ENCODE measurements at regions not wholly inside any gene's neighbourhood (a gene's known extent, or its start where the extent isn't known, plus 50 kb on each side); places are given as distances from the start of the nearest gene placed in this dataset.
"Not testable (repeated sequence)": the region's sequence is repeated elsewhere in the genome, so short reads cannot be mapped to it uniquely, and the experiment has no call there.

GRCh38 chr3:174358252-174358651, 500.9 kb upstream of the NAALADL2 start:
- Histone ChIP-seq H3K4me1 (ENCODE audit: control insufficient read depth, insufficient read depth, low read length) (no peaks in the 10 kb centered on the region), H3K36me3 (ENCODE audit: control insufficient read depth, insufficient read depth, low read length) (no peaks in the 10 kb centered on the region), H3K9me3 (ENCODE audit: control insufficient read depth, insufficient read depth, low read length) (no peaks in the 10 kb centered on the region), H3K27ac (ENCODE audit: low read depth, low read length) (no peak overlapping the region), H3K9ac (ENCODE audit: low read depth, low read length) (no peak overlapping the region), H3K27me3 (ENCODE audit: control insufficient read depth, insufficient read depth, low read length) (no peaks in the 10 kb centered on the region), H3K4me3 (ENCODE audit: low read depth, low read length) (no peak overlapping the region)

- Histone ChIP-seq H3K9ac (ENCODE audit: low read depth, low read length) (no peak overlapping the region), H3K4me1 (ENCODE audit: control insufficient read depth, insufficient read depth, low read length) (no peaks in the 10 kb centered on the region), H3K9me3 (ENCODE audit: control insufficient read depth, insufficient read depth, low read length) (no peaks in the 10 kb centered on the region), H3K4me3 (ENCODE audit: low read depth, low read length) (no peak overlapping the region), H3K27ac (ENCODE audit: low read depth, low read length) (no peak overlapping the region), H3K27me3 (ENCODE audit: control insufficient read depth, insufficient read depth, low read length) (no peaks in the 10 kb centered on the region), H3K36me3 (ENCODE audit: control insufficient read depth, insufficient read depth, low read length) (no peaks in the 10 kb centered on the region)
Observed at GRCh38 chr3:174362556-174362955, 496.6 kb upstream of the NAALADL2 start.

GRCh38 chr3:174363256-174363655, 495.9 kb upstream of the NAALADL2 start:
- Histone ChIP-seq H3K4me3 (ENCODE audit: low read depth, low read length) (no peak overlapping the region), H3K27me3 (ENCODE audit: control insufficient read depth, insufficient read depth, low read length) (no peaks in the 10 kb centered on the region), H3K27ac (ENCODE audit: low read depth, low read length) (no peak overlapping the region), H3K9ac (ENCODE audit: low read depth, low read length) (no peak overlapping the region), H3K9me3 (ENCODE audit: control insufficient read depth, insufficient read depth, low read length) (no peaks in the 10 kb centered on the region), H3K36me3 (ENCODE audit: control insufficient read depth, insufficient read depth, low read length) (no peaks in the 10 kb centered on the region), H3K4me1 (ENCODE audit: control insufficient read depth, insufficient read depth, low read length) (no peaks in the 10 kb centered on the region)

- Histone ChIP-seq H3K27me3 (ENCODE audit: control insufficient read depth, insufficient read depth, low read length) (no peaks in the 10 kb centered on the region), H3K9ac (ENCODE audit: low read depth, low read length) (no peak overlapping the region), H3K27ac (ENCODE audit: low read depth, low read length) (no peak overlapping the region), H3K4me3 (ENCODE audit: low read depth, low read length) (no peak overlapping the region), H3K4me1 (ENCODE audit: control insufficient read depth, insufficient read depth, low read length) (no peaks in the 10 kb centered on the region), H3K9me3 (ENCODE audit: control insufficient read depth, insufficient read depth, low read length) (no peaks in the 10 kb centered on the region), H3K36me3 (ENCODE audit: control insufficient read depth, insufficient read depth, low read length) (no peaks in the 10 kb centered on the region)
Observed at GRCh38 chr3:174365796-174366195, 493.3 kb upstream of the NAALADL2 start.

- not testable (repeated sequence) for H3K9me3 ChIP-seq (ENCODE audit: control insufficient read depth, insufficient read depth, low read length); H3K27ac ChIP-seq (ENCODE audit: low read depth, low read length); H3K4me1 ChIP-seq (ENCODE audit: control insufficient read depth, insufficient read depth, low read length); H3K4me3 ChIP-seq (ENCODE audit: low read depth, low read length); H3K36me3 ChIP-seq (ENCODE audit: control insufficient read depth, insufficient read depth, low read length); H3K27me3 ChIP-seq (ENCODE audit: control insufficient read depth, insufficient read depth, low read length); H3K9ac ChIP-seq (ENCODE audit: low read depth, low read length)
Observed at GRCh38 chr3:174366904-174367303, 492.2 kb upstream of the NAALADL2 start.

GRCh38 chr3:174376346-174376745, 482.8 kb upstream of the NAALADL2 start:
- Histone ChIP-seq H3K27me3 (ENCODE audit: control insufficient read depth, insufficient read depth, low read length) (no peaks in the 10 kb centered on the region), H3K4me1 (ENCODE audit: control insufficient read depth, insufficient read depth, low read length) (no peaks in the 10 kb centered on the region), H3K9me3 (ENCODE audit: control insufficient read depth, insufficient read depth, low read length) (no peaks in the 10 kb centered on the region), H3K9ac (ENCODE audit: low read depth, low read length) (no peak overlapping the region), H3K27ac (ENCODE audit: low read depth, low read length) (no peak overlapping the region), H3K4me3 (ENCODE audit: low read depth, low read length) (no peak overlapping the region), H3K36me3 (ENCODE audit: control insufficient read depth, insufficient read depth, low read length) (no peaks in the 10 kb centered on the region)

- H3K4me1 ChIP-seq (ENCODE audit: control insufficient read depth, insufficient read depth, low read length), result no peaks in the 10 kb centered on the region
- no peaks in the 10 kb centered on the region for H3K27me3 ChIP-seq (ENCODE audit: control insufficient read depth, insufficient read depth, low read length)
- no peaks in the 10 kb centered on the region for H3K9me3 ChIP-seq (ENCODE audit: control insufficient read depth, insufficient read depth, low read length)
- H3K36me3 ChIP-seq (ENCODE audit: control insufficient read depth, insufficient read depth, low read length), result no peaks in the 10 kb centered on the region
- no peak overlapping the region for H3K27ac ChIP-seq (ENCODE audit: low read depth, low read length)
- no peak overlapping the region for H3K4me3 ChIP-seq (ENCODE audit: low read depth, low read length)
- H3K9ac ChIP-seq (ENCODE audit: low read depth, low read length), result no peak overlapping the region
Observed at GRCh38 chr3:174377096-174377495, 482.0 kb upstream of the NAALADL2 start.

GRCh38 chr3:174377684-174378083, 481.4 kb upstream of the NAALADL2 start:
- Histone ChIP-seq H3K36me3 (ENCODE audit: control insufficient read depth, insufficient read depth, low read length) (no peaks in the 10 kb centered on the region), H3K4me1 (ENCODE audit: control insufficient read depth, insufficient read depth, low read length) (0 out of 2 replicates have a peak, but pooled peaks cover under 1% of the 10 kb centered on the region), H3K9me3 (ENCODE audit: control insufficient read depth, insufficient read depth, low read length) (no peaks in the 10 kb centered on the region), H3K4me3 (ENCODE audit: low read depth, low read length) (no peak overlapping the region), H3K27ac (ENCODE audit: low read depth, low read length) (no peak overlapping the region), H3K27me3 (ENCODE audit: control insufficient read depth, insufficient read depth, low read length) (no peaks in the 10 kb centered on the region), H3K9ac (ENCODE audit: low read depth, low read length) (no peak overlapping the region)

- Histone ChIP-seq H3K27me3 (ENCODE audit: control insufficient read depth, insufficient read depth, low read length) (no peaks in the 10 kb centered on the region), H3K9me3 (ENCODE audit: control insufficient read depth, insufficient read depth, low read length) (no peaks in the 10 kb centered on the region; the same call in 1 of the 2 replicates), H3K4me1 (ENCODE audit: control insufficient read depth, insufficient read depth, low read length) (peaks cover 11% of the 10 kb centered on the region; the same call in 1 of the 2 replicates), H3K9ac (ENCODE audit: low read depth, low read length) (no peak overlapping the region), H3K27ac (ENCODE audit: low read depth, low read length) (no peak overlapping the region), H3K36me3 (ENCODE audit: control insufficient read depth, insufficient read depth, low read length) (no peaks in the 10 kb centered on the region), H3K4me3 (ENCODE audit: low read depth, low read length) (no peak overlapping the region; the same call in 1 of the 2 replicates)
Observed at GRCh38 chr3:174382878-174383277, 476.3 kb upstream of the NAALADL2 start.

GRCh38 chr3:174387736-174388135, 471.4 kb upstream of the NAALADL2 start:
- H3K27ac ChIP-seq (ENCODE audit: low read depth, low read length), result no peak overlapping the region
- H3K4me3 ChIP-seq (ENCODE audit: low read depth, low read length), result no peak overlapping the region
- H3K4me1 ChIP-seq (ENCODE audit: control insufficient read depth, insufficient read depth, low read length), result peaks cover 10% of the 10 kb centered on the region; the same call in 1 of the 2 replicates
- H3K9ac ChIP-seq (ENCODE audit: low read depth, low read length), result no peak overlapping the region
- H3K27me3 ChIP-seq (ENCODE audit: control insufficient read depth, insufficient read depth, low read length), result no peaks in the 10 kb centered on the region
- H3K9me3 ChIP-seq (ENCODE audit: control insufficient read depth, insufficient read depth, low read length), result peaks cover 5% of the 10 kb centered on the region; the same call in 1 of the 2 replicates
- H3K36me3 ChIP-seq (ENCODE audit: control insufficient read depth, insufficient read depth, low read length), result no peaks in the 10 kb centered on the region

GRCh38 chr3:174397848-174398247, 461.3 kb upstream of the NAALADL2 start:
- H3K4me3 ChIP-seq (ENCODE audit: low read depth, low read length), result no peak overlapping the region
- no peaks in the 10 kb centered on the region for H3K4me1 ChIP-seq (ENCODE audit: control insufficient read depth, insufficient read depth, low read length)
- H3K27me3 ChIP-seq (ENCODE audit: control insufficient read depth, insufficient read depth, low read length), result no peaks in the 10 kb centered on the region
- H3K36me3 ChIP-seq (ENCODE audit: control insufficient read depth, insufficient read depth, low read length), result no peaks in the 10 kb centered on the region
- no peak overlapping the region for H3K27ac ChIP-seq (ENCODE audit: low read depth, low read length)
- no peak overlapping the region for H3K9ac ChIP-seq (ENCODE audit: low read depth, low read length)
- peaks cover 6% of the 10 kb centered on the region; the same call in 1 of the 2 replicates for H3K9me3 ChIP-seq (ENCODE audit: control insufficient read depth, insufficient read depth, low read length)

GRCh38 chr3:174398761-174399160, 460.4 kb upstream of the NAALADL2 start:
- Histone ChIP-seq H3K27ac (ENCODE audit: low read depth, low read length) (no peak overlapping the region), H3K9ac (ENCODE audit: low read depth, low read length) (no peak overlapping the region), H3K27me3 (ENCODE audit: control insufficient read depth, insufficient read depth, low read length) (no peaks in the 10 kb centered on the region), H3K4me1 (ENCODE audit: control insufficient read depth, insufficient read depth, low read length) (no peaks in the 10 kb centered on the region), H3K9me3 (ENCODE audit: control insufficient read depth, insufficient read depth, low read length) (peaks cover 6% of the 10 kb centered on the region; the same call in 1 of the 2 replicates), H3K4me3 (ENCODE audit: low read depth, low read length) (no peak overlapping the region), H3K36me3 (ENCODE audit: control insufficient read depth, insufficient read depth, low read length) (no peaks in the 10 kb centered on the region)
